NCI-H1105 treated with DMSO at 0.1 percent for 48 hours (cell line): ENCODE measurements at regions not wholly inside any gene's neighbourhood (a gene's known extent, or its start where the extent isn't known, plus 50 kb on each side); places are given as distances from the start of the nearest gene placed in this dataset.
"Not testable (repeated sequence)": the region's sequence is repeated elsewhere in the genome, so short reads cannot be mapped to it uniquely, and the experiment has no call there.

Experiments
- DNase-seq: peaks from one replicate; lab custom pipeline; 2025; lab: John Stamatoyannopoulos, UW

- DNase-seq, result no peak
Measured at GRCh38 chr13:87736849-87737385, 65.7 kb downstream of the SLITRK5 start.

GRCh38 chr13:87754097-87754496 lies 82.9 kb downstream of the SLITRK5 start:
- no peak for DNase-seq

DNA sequence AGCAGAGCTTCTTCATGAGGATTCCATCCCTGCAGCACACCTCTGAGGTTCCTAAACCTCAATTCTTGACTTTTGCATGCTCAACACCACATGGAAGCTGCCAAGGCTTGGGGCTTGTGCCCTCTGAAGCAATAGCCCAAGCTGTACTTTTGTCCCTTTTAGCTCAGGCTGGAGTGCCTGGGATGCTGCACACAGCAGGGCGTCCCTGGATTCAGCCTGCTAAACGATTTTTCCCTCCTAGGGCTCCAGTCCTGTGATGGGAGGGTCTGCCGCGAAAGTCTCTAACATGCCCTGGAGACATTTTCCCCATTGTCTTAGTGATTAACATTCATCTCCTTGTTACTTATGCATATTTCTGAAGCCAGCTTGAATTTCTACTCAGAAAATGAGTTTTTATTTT lies 98.3 kb downstream of the SLITRK5 start:
- DNase-seq, result no peak

DNA sequence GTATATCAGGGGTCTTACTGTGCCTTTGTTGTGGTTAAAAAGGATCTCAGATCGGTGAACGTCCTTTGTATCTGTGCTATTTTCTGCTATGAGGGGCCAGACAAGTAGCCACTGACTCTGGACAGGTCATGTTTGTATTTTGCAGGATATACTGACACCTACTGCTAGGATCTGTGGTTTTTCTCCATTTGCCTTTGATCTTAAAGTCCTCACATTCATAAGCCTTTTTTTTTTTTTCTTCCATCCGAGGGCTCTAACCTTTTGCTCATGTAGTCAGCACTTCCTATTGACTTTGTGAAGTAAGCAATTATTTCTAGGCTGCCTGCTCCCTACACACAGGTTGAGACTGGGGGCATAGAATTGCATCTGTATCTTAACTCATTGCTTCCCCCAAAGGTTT lies 106.2 kb downstream of the SLITRK5 start:
- DNase-seq, result no peak

- no peak for DNase-seq
Measured at GRCh38 chr13:87778128-87778527, 107.0 kb downstream of the SLITRK5 start.

GRCh38 chr13:87779426-87779825 lies 108.3 kb downstream of the SLITRK5 start:
- no peak for DNase-seq

GRCh38 chr13:87783366-87783765 lies 112.2 kb downstream of the SLITRK5 start:
- no peak for DNase-seq

DNA sequence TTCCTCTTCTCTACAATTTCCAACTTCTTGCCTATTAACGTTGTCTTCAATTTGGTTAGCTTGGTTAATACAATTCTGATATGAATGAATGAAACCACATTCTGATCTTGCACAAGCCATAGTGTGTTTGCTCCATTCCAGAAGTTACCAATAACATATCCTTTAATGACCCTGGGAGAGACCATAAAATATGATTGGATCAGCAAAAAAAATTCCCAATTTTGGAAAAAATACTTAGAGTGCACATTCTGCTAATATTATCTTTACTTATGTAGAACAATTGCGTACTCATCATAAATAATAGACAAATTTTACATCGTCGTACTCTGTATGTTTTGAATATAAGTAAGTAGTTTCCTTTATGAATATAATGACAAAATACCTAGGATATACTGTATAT lies 117.2 kb downstream of the SLITRK5 start:
- no peak for DNase-seq

DNA sequence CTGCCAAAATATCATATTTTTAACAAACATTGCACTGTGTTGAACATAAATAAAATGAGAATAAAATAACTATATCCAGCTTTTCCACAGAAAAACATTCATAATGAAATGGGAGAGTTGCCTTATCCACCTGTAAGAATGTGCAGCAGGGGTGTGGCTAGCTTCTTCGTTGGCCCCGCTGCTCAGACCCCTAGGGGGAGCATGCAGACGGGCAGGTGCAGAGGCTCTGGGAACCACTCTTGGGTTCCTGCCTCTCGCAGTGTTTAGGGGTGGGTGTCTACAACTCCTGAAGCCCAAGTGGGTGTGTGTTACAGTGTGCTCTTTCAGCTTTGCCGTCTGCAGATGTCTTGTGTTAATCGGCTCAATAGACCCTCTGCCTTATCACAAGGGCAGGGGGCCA lies 121.7 kb downstream of the SLITRK5 start:
- DNase-seq, result no peak

DNA sequence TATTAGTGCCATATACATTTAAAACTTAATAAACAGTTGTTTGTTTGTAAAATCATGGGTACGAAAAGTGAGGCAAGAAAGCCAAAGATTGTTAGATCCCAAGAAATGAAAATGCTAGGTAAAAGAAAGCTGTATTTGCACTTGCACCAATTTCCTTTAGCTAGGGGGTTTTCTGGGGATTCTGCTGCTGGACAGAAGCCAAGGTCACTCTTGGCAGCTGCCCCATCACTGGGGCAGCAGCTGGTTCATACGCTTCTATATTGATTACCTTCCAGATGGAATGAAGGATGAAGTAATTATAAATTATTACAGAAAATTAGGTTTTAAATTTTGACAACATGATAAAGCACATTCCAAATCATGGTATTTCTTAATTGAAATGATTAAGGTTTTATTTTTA lies 127.4 kb downstream of the SLITRK5 start:
- DNase-seq, result peak; percentile 44

- DNase-seq, result no peak
Measured at GRCh38 chr13:87810391-87810801, 139.2 kb downstream of the SLITRK5 start.

- DNase-seq, result no peak
Measured at GRCh38 chr13:87810920-87811344, 139.8 kb downstream of the SLITRK5 start.

GRCh38 chr13:87814403-87814802 lies 143.2 kb downstream of the SLITRK5 start:
- DNase-seq, result no peak

- DNase-seq, result no peak
Measured at GRCh38 chr13:87820241-87820640, 149.1 kb downstream of the SLITRK5 start.

DNA sequence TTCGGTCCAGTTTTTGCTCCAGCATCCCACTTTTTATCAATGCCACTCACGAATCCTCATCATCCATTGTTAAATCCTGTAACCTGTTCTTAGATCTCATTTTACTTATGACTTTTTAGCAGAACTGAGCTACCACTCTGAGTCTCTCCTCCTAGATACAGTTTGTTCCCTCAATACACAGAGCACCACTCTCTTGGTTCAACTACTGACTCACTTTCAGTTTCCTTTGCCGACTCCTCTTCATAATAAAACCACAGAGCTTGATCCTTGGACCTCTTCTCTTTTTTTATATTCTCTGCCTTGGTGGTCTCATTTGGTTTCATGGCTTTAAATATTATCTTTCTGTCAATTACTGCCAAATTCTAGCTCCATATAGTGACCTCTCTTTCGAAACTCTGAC lies 150.3 kb downstream of the SLITRK5 start:
- DNase-seq, result no peak

- not testable (repeated sequence) for DNase-seq
Measured at GRCh38 chr13:87826301-87826700, 155.1 kb downstream of the SLITRK5 start.

- DNase-seq, result no peak
Measured at GRCh38 chr13:87827479-87827878, 156.3 kb downstream of the SLITRK5 start.

- DNase-seq, result no peak
Measured at GRCh38 chr13:87837522-87837921, 166.4 kb downstream of the SLITRK5 start.

DNA sequence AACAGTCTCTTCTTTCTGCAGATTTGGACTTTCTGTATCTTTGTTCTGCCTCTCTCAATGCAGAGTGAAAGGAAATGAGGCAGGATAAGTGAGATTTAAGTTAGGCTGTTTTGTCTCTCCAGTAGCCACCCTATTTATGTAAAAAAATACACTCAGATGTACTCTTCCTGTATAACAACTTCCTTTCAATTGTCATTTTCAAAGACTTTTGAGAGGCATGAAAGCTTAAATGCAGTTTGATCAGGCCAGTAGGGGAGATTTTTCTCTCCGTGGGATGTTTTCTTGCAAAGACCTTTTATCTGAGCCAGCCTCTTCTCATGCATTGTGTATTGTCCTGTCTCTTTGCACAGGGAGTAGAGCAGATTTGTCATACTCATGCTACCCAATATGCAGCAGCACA lies 166.8 kb downstream of the SLITRK5 start:
- no peak for DNase-seq

GRCh38 chr13:87851410-87851809 lies 180.2 kb downstream of the SLITRK5 start:
- DNase-seq, result no peak

DNA sequence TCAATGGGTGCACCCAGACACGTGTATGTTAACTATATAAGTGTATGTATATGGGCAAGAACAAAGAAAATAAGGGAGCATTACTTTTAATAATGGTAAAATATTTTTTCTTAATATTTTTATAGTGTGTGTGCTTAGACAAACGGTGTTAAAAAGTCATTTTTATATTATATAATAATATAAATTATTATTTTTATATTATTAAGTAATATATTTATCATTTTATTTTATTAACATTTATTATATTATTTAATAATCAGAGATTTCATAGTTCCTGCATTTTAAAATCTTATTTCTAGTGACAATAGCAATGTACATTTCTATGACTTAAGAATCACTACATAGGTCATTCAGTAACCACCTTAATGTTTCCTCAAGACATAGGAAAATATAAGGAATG lies 184.4 kb downstream of the SLITRK5 start:
- DNase-seq, result no peak

DNA sequence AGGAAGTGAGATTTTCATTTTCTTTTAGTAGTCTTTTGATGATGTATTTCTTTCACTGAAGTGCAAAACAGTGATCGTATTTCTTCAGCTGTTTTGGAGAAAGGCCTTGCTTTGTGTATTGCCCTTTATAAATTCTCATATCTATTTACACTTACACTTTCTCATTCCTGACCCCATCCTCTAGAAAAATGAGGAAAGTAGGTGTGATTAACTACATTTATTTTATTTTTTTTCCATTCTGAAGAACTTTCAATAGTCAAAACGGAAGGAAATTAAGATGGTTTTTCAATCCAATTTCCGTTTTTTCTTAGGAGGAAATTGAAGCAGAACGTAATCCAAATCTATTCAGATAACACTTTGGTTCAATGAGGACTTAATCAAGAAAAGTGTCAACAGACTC lies 188.1 kb downstream of the SLITRK5 start:
- no peak for DNase-seq

GRCh38 chr13:87867426-87867825 lies 196.3 kb downstream of the SLITRK5 start:
- DNase-seq, result no peak

- DNase-seq, result no peak
Measured at GRCh38 chr13:87868731-87869130, 197.6 kb downstream of the SLITRK5 start.

DNA sequence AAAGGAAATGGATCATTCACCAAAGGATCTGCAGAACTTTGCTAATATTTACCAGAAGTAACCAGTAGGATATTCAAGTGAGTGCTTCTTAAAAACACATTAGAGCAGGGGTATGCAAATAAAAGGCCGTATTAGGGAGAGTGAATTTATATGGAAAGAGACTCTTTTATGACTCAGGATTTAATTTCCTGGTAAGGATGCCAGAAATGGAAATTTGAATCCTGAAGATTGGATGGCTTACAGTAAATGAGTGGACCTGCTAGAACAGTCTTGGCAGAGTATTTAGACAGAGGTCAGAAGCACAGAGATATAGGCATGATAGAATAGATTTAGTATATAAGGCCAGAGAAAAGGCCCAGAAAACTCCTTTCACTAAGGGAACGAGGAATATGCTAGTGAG lies 201.6 kb downstream of the SLITRK5 start:
- DNase-seq, result no peak
